Panc1 (cell line): ENCODE measurements at regions not wholly inside any gene's neighbourhood (a gene's known extent, or its start where the extent isn't known, plus 50 kb on each side); places are given as distances from the start of the nearest gene placed in this dataset.

Source experiments
- ATAC-seq: fragments of 200-7000 bp; cut with Tn5 transposase; 2 replicates; pipeline ENCODE4 v1.9.1; 2020; ENCODE audit warnings: mild to moderate bottlenecking, moderate library complexity
- BruUV-seq: library from RNA; stranded (reverse); fragments of 400-500 nt; replicated peaks from 2 replicates; lab custom pipeline; 2021; lab: Mats Ljungman, UMichigan
- CTCF ChIA-PET: fragments of 300-600 bp; sonication (Branson Sonifier 250); formaldehyde crosslinking; loops from one replicate; lab custom pipeline; 2022; ENCODE audit warnings: antibody characterized with exemption; lab: Charles Lee
- POLR2A ChIA-PET: fragments of 300-600 bp; sonication (Branson Sonifier 250); formaldehyde crosslinking; loops from one replicate; lab custom pipeline; 2022; ENCODE audit warnings: antibody characterized with exemption; lab: Charles Lee
- DNase-seq: peaks from one replicate; pipeline ENCODE4 v3.0.0-alpha.2; 2010; ENCODE audit warnings: low read depth, low spot score
- H3K27ac ChIP-seq: 2 replicates; pipeline ENCODE4 v1.5.1; 2011; ENCODE audit warnings: mild to moderate bottlenecking, low read length, inconsistent platforms
- H3K27me3 ChIP-seq: fragments of 200-500 bp; sonication (Bioruptor generic); 2 replicates; pipeline ENCODE4 v1.6.0; 2014; ENCODE audit warnings: low read length, inconsistent platforms; ENCODE audit not compliant: control insufficient read depth, insufficient read depth
- H3K36me3 ChIP-seq: fragments of 200-500 bp; sonication (Bioruptor generic); 2 replicates; pipeline ENCODE4 v1.5.1; 2014; ENCODE audit warnings: inconsistent platforms, mild to moderate bottlenecking, low read length, moderate library complexity; ENCODE audit not compliant: control insufficient read depth, insufficient read depth
- H3K4me1 ChIP-seq: 2 replicates; pipeline ENCODE4 v1.5.1; 2011; ENCODE audit warnings: inconsistent platforms, mild to moderate bottlenecking, low read length, moderate library complexity; ENCODE audit not compliant: control insufficient read depth, insufficient read depth
- H3K4me3 ChIP-seq, 2 experiments: 2 replicates each; pipeline ENCODE4 v1.5.1; 2011 to 2012; ENCODE audit warnings: low read depth in 2 of 2, low read length in 2 of 2, mild to moderate bottlenecking in 2 of 2, inconsistent platforms in 1 of 2, moderate library complexity in 1 of 2
- H3K9me3 ChIP-seq: fragments of 200-500 bp; sonication (Bioruptor generic); 2 replicates; pipeline ENCODE4 v1.5.1; 2014; ENCODE audit warnings: low read depth, mild to moderate bottlenecking, inconsistent platforms, low read length, moderate library complexity; ENCODE audit not compliant: control insufficient read depth, insufficient read depth
- CTCF ChIP-seq: fragments of 450-650 bp; IDR thresholded peaks from 2 replicates; pipeline ENCODE4 v1.5.1; 2017; ENCODE audit warnings: mild to moderate bottlenecking
- POLR2AphosphoS5 ChIP-seq: IDR thresholded peaks from 2 replicates; pipeline ENCODE4 v1.6.1; 2012; ENCODE audit warnings: mild to moderate bottlenecking, low read depth, low read length, moderate library complexity
- REST ChIP-seq, 2 experiments: IDR thresholded peaks; 2 replicates each; pipeline ENCODE4 v1.6.1; 2011 to 2012; ENCODE audit warnings: low read depth in 2 of 2, control low read depth in 1 of 2, low read length in 1 of 2, mild to moderate bottlenecking in 1 of 2, moderate library complexity in 1 of 2; ENCODE audit not compliant: insufficient read depth in 1 of 2
- SIN3A ChIP-seq: IDR thresholded peaks from 2 replicates; pipeline ENCODE4 v1.6.1; 2012; ENCODE audit warnings: low read depth, mild to moderate bottlenecking, low read length, moderate library complexity, borderline replicate concordance; ENCODE audit not compliant: insufficient read depth
- TCF7L2 ChIP-seq: IDR thresholded peaks from 2 replicates; pipeline ENCODE4 v1.6.1; 2011; ENCODE audit warnings: mild to moderate bottlenecking, low read depth, low read length, inconsistent platforms
- in situ Hi-C: cut with HindIII; loops from 2 replicates; pipeline ENCODE4 v1.10.0; 2016; ENCODE audit warnings: low sequenced_read_pairs, low pct_unique_long_range_greater_than_20kb
- intact Hi-C: fragments of 100-400 bp; cut with micrococcal nuclease; formaldehyde crosslinking; loops from one replicate; pipeline ENCODE4 v1.10.0; 2022; ENCODE audit not compliant: unreplicated experiment

DNA sequence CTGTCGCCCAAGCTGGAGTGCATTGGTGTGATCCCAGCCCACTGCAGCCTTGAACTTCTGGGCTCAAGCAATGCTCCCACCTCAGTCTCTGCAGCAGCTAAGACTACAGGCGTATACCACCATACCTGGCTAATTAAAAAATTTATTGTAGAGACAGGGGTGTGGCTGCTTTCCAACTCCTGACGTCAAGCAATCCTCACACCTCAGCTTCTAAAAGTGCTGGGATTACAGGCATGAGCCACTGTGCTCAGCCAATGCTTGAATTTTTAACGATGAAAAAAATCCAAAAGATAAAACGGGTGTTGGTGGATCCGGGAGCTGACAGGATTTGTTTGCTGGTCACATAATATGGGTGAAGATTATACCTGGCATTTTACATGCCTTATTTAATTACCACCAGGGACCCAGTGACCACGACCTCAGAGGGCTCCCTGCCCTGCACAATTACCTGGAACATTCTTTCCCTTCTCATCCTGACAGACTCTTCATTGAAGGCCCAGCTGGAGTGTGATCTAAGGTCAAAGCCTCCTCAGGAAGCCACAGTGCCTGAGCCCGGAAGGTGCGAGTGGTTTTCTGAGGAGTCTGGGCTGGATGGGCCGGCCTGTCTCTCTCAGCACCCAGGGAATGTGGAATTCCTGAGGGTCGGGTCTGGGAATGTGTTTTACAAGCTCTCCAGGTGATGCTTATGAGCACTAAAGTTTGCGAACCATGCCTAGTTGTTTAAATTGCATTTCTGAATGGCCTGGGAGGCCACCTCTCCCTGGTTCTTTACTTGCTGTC is 193.3 kb downstream of the USP12 start:
- peaks cover 30% of the 10 kb centered on the region for H3K4me1 ChIP-seq
- H3K27me3 ChIP-seq: no peaks in the 10 kb centered on the region
- H3K4me3 ChIP-seq: no peak overlapping the region
- no peaks in the 10 kb centered on the region for H3K36me3 ChIP-seq
- BruUV-seq: no TSS peak
- ChIA-PET CTCF (interaction anchor here (0.7 kb wide), 1 partner anchor 10 kb away, joined by 4 read pairs; no protein-coding TSS in a partner anchor), POLR2A (no interaction called here)
- ATAC-seq (no peak), DNase-seq (no peak)
- no peaks in the 10 kb centered on the region for H3K9me3 ChIP-seq
- TF ChIP-seq CTCF: no peak
- TF ChIP-seq REST (IDR thresholded peaks at IDR 0.05; ENCODE audit: insufficient read depth in 1 of 2, low read depth in 2 of 2, low read length in 1 of 2): no peak
- TF ChIP-seq TCF7L2: 0 out of 2 replicates have a peak, but pooled peaks have one; percentile 34
- in situ Hi-C loops (no loop called here), intact Hi-C loops (no loop called here)
- peak overlapping the region; percentile 100 for H3K27ac ChIP-seq

DNA sequence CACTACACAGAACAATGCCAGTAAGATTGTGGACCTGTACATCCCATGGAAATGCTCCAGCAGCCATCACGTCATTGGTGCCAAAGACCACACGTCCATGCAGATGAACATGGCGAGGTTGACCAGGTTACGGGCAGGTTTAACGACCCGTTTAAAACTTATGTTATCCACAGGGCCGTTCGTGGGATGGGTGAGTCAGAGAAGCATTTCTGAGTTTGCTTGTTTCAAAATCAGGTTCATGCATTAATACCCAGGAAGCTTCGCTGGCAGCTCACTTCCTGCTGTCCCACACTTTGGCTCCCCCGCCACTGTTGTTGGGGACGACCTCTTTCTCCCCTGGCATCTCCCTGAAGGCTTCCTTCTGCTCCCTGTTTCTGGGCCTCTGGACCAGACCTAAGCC is 194.1 kb downstream of the USP12 start:
- Histone ChIP-seq H3K4me1 (peaks cover 28% of the 10 kb centered on the region), H3K9me3 (no peaks in the 10 kb centered on the region), H3K4me3 (no peak overlapping the region), H3K27me3 (no peaks in the 10 kb centered on the region), H3K36me3 (no peaks in the 10 kb centered on the region), H3K27ac (peak overlapping the region; percentile 100)
- BruUV-seq: no TSS peak
- TF ChIP-seq SIN3A (no peak), CTCF (no peak), REST (IDR thresholded peaks at IDR 0.05; ENCODE audit: insufficient read depth in 1 of 2, low read depth in 2 of 2, low read length in 1 of 2) (no peak), POLR2AphosphoS5 (no peak), TCF7L2 (no peak)
- in situ Hi-C loops: no loop called here
- POLR2A ChIA-PET: no interaction called here
- CTCF ChIA-PET: no interaction called here
- ATAC-seq: no peak
- intact Hi-C loops: no loop called here
- DNase-seq: no peak
